GM20431 (cell line): ENCODE measurements at regions not wholly inside any gene's neighbourhood (a gene's known extent, or its start where the extent isn't known, plus 50 kb on each side); places are given as distances from the start of the nearest gene placed in this dataset.

Source experiments
- in situ Hi-C: fragments of 300-500 bp; cut with MseI, MboI; formaldehyde crosslinking; loops from one replicate; pipeline ENCODE4 v1.15.0; 2020; ENCODE audit warnings: low sequenced_read_pairs; ENCODE audit not compliant: unreplicated experiment

DNA sequence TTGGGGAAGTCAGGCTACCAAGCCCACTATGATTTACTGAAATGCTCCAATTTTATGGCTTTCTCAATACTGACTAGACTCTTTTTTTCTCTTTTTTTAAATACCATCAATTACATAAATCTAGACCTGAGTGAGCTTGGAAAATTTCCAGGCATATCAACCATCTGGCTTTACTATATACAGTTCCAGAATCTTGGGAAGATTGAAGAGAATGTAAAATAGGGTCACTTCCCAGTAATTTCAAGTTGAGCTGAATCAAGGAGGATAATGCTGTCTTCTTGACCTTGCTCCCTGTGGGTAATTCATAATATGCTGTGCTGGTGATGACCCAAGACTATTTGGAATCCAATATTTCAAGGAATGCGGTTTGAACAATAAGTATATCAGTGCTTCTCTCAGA, 108.1 kb downstream of the MAP3K21 start:
- in situ Hi-C loops = loop anchor here (25.0 kb wide), 1 partner anchor 352 kb away; no protein-coding TSS in a partner anchor

DNA sequence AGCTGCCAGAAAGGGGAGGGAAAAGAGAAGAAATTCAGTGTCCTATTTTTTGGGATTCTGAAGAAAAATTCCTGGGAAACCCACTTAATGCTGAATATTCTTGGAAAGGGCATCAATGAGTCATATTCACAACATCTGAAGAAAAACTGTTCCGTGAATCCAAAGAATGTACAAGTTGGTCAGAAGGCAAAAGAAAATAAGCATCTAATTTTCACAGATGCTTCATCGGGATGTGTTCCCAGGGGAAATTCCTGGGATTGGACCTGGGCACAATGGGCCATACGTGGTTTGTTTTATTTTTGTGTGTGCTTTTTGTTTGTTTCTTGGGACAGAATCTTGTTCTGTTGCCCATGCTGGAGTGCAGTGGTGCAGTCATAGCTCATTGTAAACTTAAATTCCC, 112.2 kb downstream of the MAP3K21 start:
- in situ Hi-C loops = loop anchor here (25.0 kb wide), 1 partner anchor 348 kb away; no protein-coding TSS in a partner anchor

DNA sequence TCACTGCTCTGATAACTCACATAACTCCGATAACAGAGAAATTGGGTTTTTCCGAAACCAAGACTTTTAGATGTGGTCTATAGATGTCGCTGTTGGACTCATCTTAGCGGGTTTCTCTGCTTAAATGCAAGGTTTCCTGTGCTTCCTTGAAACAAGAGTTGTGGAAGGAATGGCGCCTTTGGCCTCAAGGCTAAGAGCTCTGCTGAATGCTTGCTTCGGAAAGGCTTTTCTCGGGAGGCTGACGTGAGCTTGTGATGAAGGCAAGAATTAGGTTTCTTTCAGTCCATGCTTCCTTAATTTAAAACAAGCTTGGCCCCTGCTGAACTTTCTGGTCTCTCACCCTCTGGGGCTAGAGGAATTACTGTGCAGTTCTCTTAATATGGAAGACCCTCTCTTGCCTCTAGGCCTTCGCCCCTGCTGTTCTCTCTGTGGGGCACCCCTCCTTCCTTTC, 113.5 kb downstream of the MAP3K21 start:
- in situ Hi-C loops = loop anchor here (25.0 kb wide), 1 partner anchor 346 kb away; no protein-coding TSS in a partner anchor

GRCh38 chr1:233442026-233442780, 114.7 kb downstream of the MAP3K21 start:
- in situ Hi-C loops = loop anchor here (25.0 kb wide), 1 partner anchor 345 kb away; no protein-coding TSS in a partner anchor

DNA sequence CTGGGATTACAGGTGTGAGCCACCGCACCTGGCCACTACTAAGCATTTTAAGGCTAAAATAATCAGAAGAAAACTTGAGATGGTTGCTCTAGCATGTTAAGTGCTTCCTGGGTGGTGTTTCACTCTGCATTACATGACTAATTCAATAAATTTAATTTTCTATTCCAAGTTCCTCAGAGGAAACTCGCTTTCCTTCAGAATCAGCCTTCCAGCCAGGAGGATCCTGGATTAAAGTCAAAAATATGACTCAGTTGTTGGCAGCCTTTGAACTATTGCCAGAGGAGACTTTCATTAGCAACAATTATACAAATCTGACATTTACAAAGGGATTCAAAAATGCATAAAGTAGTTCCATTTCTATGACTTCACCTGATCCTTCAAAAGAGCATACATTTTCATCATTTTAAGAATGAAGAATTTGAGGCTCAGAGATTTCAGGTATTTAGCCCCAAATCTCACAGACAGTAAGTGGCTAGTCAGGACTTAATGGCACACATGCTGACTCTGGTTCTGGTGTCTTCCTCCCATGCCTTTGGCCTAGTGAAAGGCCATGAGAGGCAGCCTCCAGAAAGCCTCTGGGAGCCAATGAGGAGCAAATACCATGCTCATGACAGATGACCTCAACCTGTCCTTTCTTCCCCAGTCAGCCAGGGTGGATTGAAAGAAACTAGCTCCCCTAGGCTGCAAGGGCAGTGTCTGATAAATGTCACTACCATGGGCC, 115.7 kb downstream of the MAP3K21 start:
- in situ Hi-C loops = loop anchor here (25.0 kb wide), 1 partner anchor 344 kb away; no protein-coding TSS in a partner anchor

GRCh38 chr1:233444484-233444883, 117.0 kb downstream of the MAP3K21 start:
- in situ Hi-C loops = loop anchor here (25.0 kb wide), 1 partner anchor 343 kb away; no protein-coding TSS in a partner anchor

DNA sequence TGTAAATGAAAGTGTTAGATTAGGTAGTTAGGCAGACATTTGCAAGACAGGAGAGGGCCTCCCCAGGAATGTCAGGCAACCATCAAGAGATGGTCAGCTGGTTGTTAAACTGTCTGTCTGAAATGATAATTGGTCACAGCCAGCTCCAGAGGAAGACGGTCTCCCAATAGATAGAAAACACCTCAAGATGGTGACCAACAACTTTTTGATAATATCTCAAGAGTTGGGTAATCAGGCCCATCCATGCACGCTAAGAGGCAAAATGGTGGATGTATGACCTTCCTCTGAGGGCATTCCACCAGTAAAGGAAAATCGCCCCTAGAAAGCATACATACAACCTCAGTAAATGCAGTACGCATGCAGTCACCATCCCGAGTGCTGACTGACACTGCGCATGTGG, 118.2 kb downstream of the MAP3K21 start:
- in situ Hi-C loops = loop anchor here (25.0 kb wide), 1 partner anchor 342 kb away; no protein-coding TSS in a partner anchor

- in situ Hi-C loops = loop anchor here (25.0 kb wide), 1 partner anchor 340 kb away; no protein-coding TSS in a partner anchor
Measured at GRCh38 chr1:233446935-233447334, 119.4 kb downstream of the MAP3K21 start.

- in situ Hi-C loops = loop anchor here (25.0 kb wide), 1 partner anchor 339 kb away; no protein-coding TSS in a partner anchor
Measured at GRCh38 chr1:233448109-233448689, 120.7 kb downstream of the MAP3K21 start.

DNA sequence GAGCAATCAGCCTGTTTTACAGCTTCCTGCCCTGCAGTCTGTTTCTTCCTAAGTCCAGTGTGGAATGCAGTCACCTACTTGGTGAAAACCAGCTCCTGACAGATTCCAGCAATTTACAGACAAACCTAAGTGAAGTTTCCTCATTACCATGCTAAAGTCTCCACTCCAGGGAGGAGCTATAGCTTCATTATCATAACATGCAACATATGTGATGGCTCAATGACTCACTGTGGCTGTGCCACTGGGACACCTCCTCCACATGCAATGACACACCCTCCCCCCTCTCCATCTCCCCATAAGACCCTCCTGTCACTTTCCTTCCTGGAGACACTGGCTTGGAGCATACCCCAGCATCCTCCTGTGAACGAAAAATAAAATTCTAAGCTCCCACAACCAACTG, 125.2 kb downstream of the MAP3K21 start:
- in situ Hi-C loops = no loop called here

DNA sequence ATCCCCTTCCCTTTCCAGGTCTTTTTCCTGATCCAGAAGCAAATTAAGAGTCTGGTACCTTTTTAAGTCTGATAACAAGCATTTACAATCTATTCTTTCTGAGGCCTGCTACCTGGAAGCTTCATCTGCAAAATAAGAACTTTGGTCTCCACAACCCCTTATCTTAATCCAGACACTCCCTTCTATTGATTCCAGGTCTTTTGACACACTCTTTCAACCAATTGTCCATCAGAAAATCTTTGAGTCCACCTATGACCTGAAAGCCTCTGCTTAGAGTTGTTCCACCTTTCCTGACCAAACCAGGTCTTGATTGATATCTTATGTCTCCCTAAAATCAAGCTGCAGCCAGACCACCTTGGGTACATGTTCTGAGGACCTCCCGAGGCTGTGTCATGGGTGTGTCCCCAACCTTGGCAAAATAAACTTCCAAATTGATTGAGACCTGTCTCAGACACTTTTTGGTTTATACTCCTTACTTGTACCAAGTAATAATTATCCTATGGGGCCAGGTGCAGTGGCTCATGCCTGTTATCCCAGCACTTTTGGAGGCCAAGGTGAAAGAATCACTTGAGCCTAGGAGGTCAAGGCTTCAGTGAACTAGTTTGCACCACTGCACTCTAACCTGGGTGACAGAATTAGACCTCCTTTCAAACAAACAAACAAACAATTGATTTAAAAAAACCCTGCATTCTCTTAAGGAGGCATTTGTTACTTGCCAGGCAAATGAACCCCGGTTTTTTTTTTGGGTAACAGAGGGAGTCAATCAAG, 126.1 kb downstream of the MAP3K21 start:
- in situ Hi-C loops = no loop called here

DNA sequence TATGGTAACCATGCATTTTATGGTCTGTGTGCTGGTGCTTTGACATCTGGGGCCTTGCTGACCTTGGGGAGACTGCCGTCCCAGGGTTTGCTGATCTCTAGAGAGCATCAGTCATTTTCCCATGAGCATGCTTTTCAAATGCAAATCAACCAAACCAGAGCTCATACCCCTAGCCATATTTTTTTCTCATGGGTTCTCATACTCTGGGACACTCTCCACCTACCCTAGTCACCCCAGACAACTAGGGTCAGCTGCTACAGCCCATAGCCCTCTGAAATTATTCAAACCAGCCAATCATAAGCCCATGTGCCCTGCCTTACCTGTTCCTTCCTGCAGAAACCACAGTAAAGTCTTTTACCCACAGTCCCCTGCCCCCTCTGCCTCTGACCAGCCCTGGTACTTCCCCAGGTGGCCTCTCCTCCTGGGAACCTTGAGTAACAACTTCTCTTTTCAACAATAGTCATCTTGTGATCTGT, 132.0 kb downstream of the MAP3K21 start:
- in situ Hi-C loops = no loop called here

- in situ Hi-C loops = no loop called here
Measured at GRCh38 chr1:233459968-233460367, 132.4 kb downstream of the MAP3K21 start.

DNA sequence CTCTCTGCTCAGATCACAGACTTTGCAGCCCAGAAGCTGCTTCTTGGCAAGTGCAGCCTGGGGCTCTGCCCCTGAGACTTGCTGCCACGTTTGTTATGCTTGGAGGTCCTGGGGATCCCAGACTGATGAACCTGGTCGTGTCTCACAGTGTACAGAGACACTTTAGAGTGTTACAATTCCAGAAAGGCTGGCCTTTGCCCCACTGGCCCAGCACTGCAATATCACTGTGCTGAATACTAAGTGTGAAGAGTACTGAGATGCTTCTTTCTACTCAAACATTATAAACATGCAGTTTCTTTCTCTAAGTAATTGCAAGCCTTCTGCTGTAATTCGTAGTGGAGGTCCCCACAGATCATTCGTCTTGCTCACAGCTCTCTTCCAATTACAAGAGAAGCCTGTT, 133.2 kb downstream of the MAP3K21 start:
- in situ Hi-C loops = no loop called here

DNA sequence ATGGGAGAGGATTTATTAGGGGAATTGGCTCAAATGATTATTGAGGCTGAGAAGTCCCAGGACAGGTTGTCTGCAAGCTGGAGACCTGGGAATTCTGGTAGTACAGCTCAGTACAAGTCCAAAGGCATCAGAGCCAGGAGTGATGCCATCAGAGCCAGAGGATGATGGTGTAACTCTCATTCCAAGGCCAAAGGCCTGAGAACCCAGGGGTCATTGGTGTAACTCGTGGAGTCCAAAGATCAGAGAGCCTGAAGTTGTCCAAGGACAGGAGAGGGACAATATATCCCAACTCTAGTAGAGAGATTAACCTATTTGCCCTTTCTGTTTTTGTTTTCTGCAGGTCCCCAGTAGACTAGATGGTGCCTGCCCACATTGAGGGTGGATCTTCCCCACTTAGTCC, 134.3 kb downstream of the MAP3K21 start:
- in situ Hi-C loops = no loop called here

GRCh38 chr1:233463333-233463732, 135.8 kb downstream of the MAP3K21 start:
- in situ Hi-C loops = no loop called here

- in situ Hi-C loops = no loop called here
Measured at GRCh38 chr1:233465745-233466343, 138.3 kb downstream of the MAP3K21 start.

- in situ Hi-C loops = no loop called here
Measured at GRCh38 chr1:233470741-233471499, 143.0 kb upstream of the KCNK1 start.
